ENCODE measurements at regions not wholly inside any gene's neighbourhood (a gene's known extent, or its start where the extent isn't known, plus 50 kb on each side); places are given as distances from the start of the nearest gene placed in this dataset.

- peak in 1 of 5 donors; percentile 43 for DNase-seq
- no peak for FAIRE-seq
- Histone ChIP-seq H3K9me3 (ENCODE audit: control insufficient read depth in 2 of 3, insufficient read depth in 1 of 3, low read length in 3 of 3) (no peaks in the 10 kb centered on the region), H3K9ac (ENCODE audit: low read length in 3 of 3) (no peak overlapping the region), H3K27ac (ENCODE audit: low read depth in 2 of 2, low read length in 2 of 2) (no peak overlapping the region), H3K4me3 (ENCODE audit: low read length in 3 of 3) (no peak overlapping the region), H3K27me3 (ENCODE audit: control insufficient read depth, insufficient read depth, low read length) (no peaks in the 10 kb centered on the region), H3K4me1 (ENCODE audit: control insufficient read depth in 2 of 3, insufficient read depth in 2 of 3, low read depth in 1 of 3, low read length in 3 of 3) (no peaks in the 10 kb centered on the region), H3K36me3 (ENCODE audit: control insufficient read depth in 2 of 3, insufficient read depth in 3 of 3, low read length in 3 of 3) (no peaks in the 10 kb centered on the region)
- intact Hi-C loops (cut with DNase I), result no loop called here
- no peak for TF ChIP-seq CTCF (IDR thresholded peaks at IDR 0.05; ENCODE audit: borderline replicate concordance, extremely low read depth, insufficient read depth)
These were observed 100.7 kb downstream of the DUSP6 start for GRCh38 chr12:89251342-89252271.

- Histone ChIP-seq H3K27me3 (ENCODE audit: control insufficient read depth, insufficient read depth, low read length) (no peaks in the 10 kb centered on the region), H3K4me1 (ENCODE audit: control insufficient read depth in 2 of 3, insufficient read depth in 2 of 3, low read depth in 1 of 3, low read length in 3 of 3) (no peaks in the 10 kb centered on the region), H3K9me3 (ENCODE audit: control insufficient read depth in 2 of 3, insufficient read depth in 1 of 3, low read length in 3 of 3) (no peaks in the 10 kb centered on the region), H3K9ac (ENCODE audit: low read length in 3 of 3) (no peak overlapping the region), H3K4me3 (ENCODE audit: low read length in 3 of 3) (no peak overlapping the region), H3K36me3 (ENCODE audit: control insufficient read depth in 2 of 3, insufficient read depth in 3 of 3, low read length in 3 of 3) (no peaks in the 10 kb centered on the region), H3K27ac (ENCODE audit: low read depth in 2 of 2, low read length in 2 of 2) (no peak overlapping the region)
- no peak for TF ChIP-seq CTCF (IDR thresholded peaks at IDR 0.05; ENCODE audit: borderline replicate concordance, extremely low read depth, insufficient read depth)
- FAIRE-seq, result no peak
- no peak for DNase-seq
- intact Hi-C loops (cut with DNase I), result no loop called here
These were observed 101.7 kb downstream of the DUSP6 start for GRCh38 chr12:89250636-89251035.

- no peaks in the 10 kb centered on the region for H3K27me3 ChIP-seq (ENCODE audit: control insufficient read depth, insufficient read depth, low read length)
- H3K4me3 ChIP-seq (ENCODE audit: low read length in 3 of 3), result no peak overlapping the region
- H3K36me3 ChIP-seq (ENCODE audit: control insufficient read depth in 2 of 3, insufficient read depth in 3 of 3, low read length in 3 of 3), result no peaks in the 10 kb centered on the region
- TF ChIP-seq CTCF (IDR thresholded peaks at IDR 0.05; ENCODE audit: borderline replicate concordance, extremely low read depth, insufficient read depth), result no peak
- H3K9me3 ChIP-seq (ENCODE audit: control insufficient read depth in 2 of 3, insufficient read depth in 1 of 3, low read length in 3 of 3), result no peaks in the 10 kb centered on the region
- no peak overlapping the region for H3K9ac ChIP-seq (ENCODE audit: low read length in 3 of 3)
- intact Hi-C loops (cut with DNase I), result no loop called here
- no peaks in the 10 kb centered on the region for H3K4me1 ChIP-seq (ENCODE audit: control insufficient read depth in 2 of 3, insufficient read depth in 2 of 3, low read depth in 1 of 3, low read length in 3 of 3)
- no peak for FAIRE-seq
- DNase-seq, result peak in 1 of 5 donors; percentile 34
- no peak overlapping the region for H3K27ac ChIP-seq (ENCODE audit: low read depth in 2 of 2, low read length in 2 of 2)
These were observed 102.1 kb downstream of the DUSP6 start for GRCh38 chr12:89250213-89250612.

Data from kidney (tissue), 13 donors.